Upper lobe of left lung (tissue), 4 donors: ENCODE measurements at regions not wholly inside any gene's neighbourhood (a gene's known extent, or its start where the extent isn't known, plus 50 kb on each side); places are given as distances from the start of the nearest gene placed in this dataset.

Experiments used
- CTCF ChIP-seq, 6 experiments: fragments of 450-650 bp in 4 of 6; fragments of 200-600 bp in 2 of 6; sonication (generic) in 2 of 6; IDR thresholded peaks; one replicate each; pipeline ENCODE4 v1.5.1; 2016 to 2019; ENCODE audit warnings: antibody characterized with exemption in 6 of 6
- EP300 ChIP-seq, 4 donors: sonication (generic); formaldehyde crosslinking; IDR thresholded peaks; one replicate each; pipeline ENCODE4 v1.5.1; 2017; ENCODE audit warnings: antibody characterized with exemption in 4 of 4, control low read depth in 2 of 4
- POLR2A ChIP-seq, 4 donors: fragments of 450-650 bp; IDR thresholded peaks; one replicate each; pipeline ENCODE4 v1.5.1; 2016 to 2017; ENCODE audit warnings: antibody characterized with exemption in 4 of 4, mild to moderate bottlenecking in 2 of 4

GRCh38 chr6:85764844-85765243 is 122.2 kb upstream of the SYNCRIP start:
- no peak for TF ChIP-seq CTCF (IDR thresholded peaks at IDR 0.05)
- TF ChIP-seq POLR2A (IDR thresholded peaks at IDR 0.05) = no peak
- TF ChIP-seq EP300 (IDR thresholded peaks at IDR 0.05) = no peak
